ENCODE measurements at regions not wholly inside any gene's neighbourhood (a gene's known extent, or its start where the extent isn't known, plus 50 kb on each side); places are given as distances from the start of the nearest gene placed in this dataset.
A peak's percentile ranks its signal among the peaks of the same experiment; 100 is the strongest.

GRCh38 chr12:116659771-116660481 is 77.9 kb downstream of the SPRING1 start:
- CTCF ChIA-PET: no interaction called here
- Histone ChIP-seq H3K4me3 (ENCODE audit: low read depth in 2 of 2, low read length in 1 of 2) (no peak overlapping the region), H2AFZ (ENCODE audit: low read depth) (no peak overlapping the region), H3K9me3 (no peaks in the 10 kb centered on the region), H3K9me2 (no peaks in the 10 kb centered on the region), H3K36me3 (replicated peaks in 1 of 2; ENCODE audit: control insufficient read depth in 1 of 2, insufficient read depth in 2 of 2, low read length in 1 of 2) (no peaks in the 10 kb centered on the region), H3F3A (replicated peaks; ENCODE audit: insufficient read depth) (peaks cover 10% of the 10 kb centered on the region), H4K20me1 (ENCODE audit: insufficient read depth) (no peaks in the 10 kb centered on the region), H3K9ac (no peak overlapping the region), H3K4me2 (no peak overlapping the region), H3K27me3 (ENCODE audit: insufficient read depth) (no peaks in the 10 kb centered on the region), H3K4me1 (ENCODE audit: control insufficient read depth in 1 of 2, insufficient read depth in 2 of 2, low read depth in 1 of 2, low read length in 1 of 2) (peaks cover 3 to 12% of the 10 kb centered on the region in 2 experiments; a peak in 2 of 4 replicates), H3K27ac (ENCODE audit: low read depth in 2 of 2, low read length in 1 of 2) (no peak overlapping the region), H3K79me2 (ENCODE audit: insufficient read depth) (no peaks in the 10 kb centered on the region)
- 73% methylated on average over 13 of the region's 13 CpGs for WGBS (ENCODE audit: low lambda C conversion rate)
- POLR2A ChIA-PET: no interaction called here
- TF ChIP-seq GATA2 (CRISPR knock-in tag; IDR thresholded peaks at IDR 0.05): no peak
- TF ChIP-seq FOXM1 (IDR thresholded peaks at IDR 0.05; ENCODE audit: low read depth): no peak
- no peak for TF ChIP-seq SIN3A (IDR thresholded peaks at IDR 0.05; ENCODE audit: borderline replicate concordance, low read depth, low read length)
- TF ChIP-seq POLR2AphosphoS5 (IDR thresholded peaks at IDR 0.05; ENCODE audit: low read depth, low read length): no peak
- TF ChIP-seq TCF12 (IDR thresholded peaks at IDR 0.05): peak; percentile 87
- no peak for TF ChIP-seq USF1 (IDR thresholded peaks at IDR 0.05; ENCODE audit: borderline replicate concordance, low read depth)
- TF ChIP-seq CHD2 (IDR thresholded peaks at IDR 0.05; ENCODE audit: low read length, partially characterized antibody): no peak
- no peak for TF ChIP-seq SMC3 (IDR thresholded peaks at IDR 0.05; ENCODE audit: low read depth, low read length)
- TF ChIP-seq EZH2phosphoT487 (IDR thresholded peaks at IDR 0.05; ENCODE audit: borderline replicate concordance, low read depth): no peak
- TF ChIP-seq MXI1 (IDR thresholded peaks at IDR 0.05; ENCODE audit: low read depth, low read length): no peak
- TF ChIP-seq EP300 (IDR thresholded peaks at IDR 0.05; ENCODE audit: borderline replicate concordance in 1 of 2, low read depth in 1 of 2, low read length in 1 of 2): peak in 1 of 2 experiments; percentile 40; a peak in 1 of 4 replicates
- TF ChIP-seq, protein P1, sequence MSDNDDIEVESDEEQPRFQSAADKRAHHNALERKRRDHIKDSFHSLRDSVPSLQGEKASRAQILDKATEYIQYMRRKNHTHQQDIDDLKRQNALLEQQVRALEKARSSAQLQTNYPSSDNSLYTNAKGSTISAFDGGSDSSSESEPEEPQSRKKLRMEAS (IDR thresholded peaks at IDR 0.05; ENCODE audit: low read depth): 0 out of 2 replicates have a peak, but pooled peaks have one; percentile 27
- peak; percentile 72 for TF ChIP-seq JUND (IDR thresholded peaks at IDR 0.05)
- TF ChIP-seq RCOR1 (IDR thresholded peaks at IDR 0.05; ENCODE audit: low read length): no peak; the same call in 1 of the 2 replicates
- TF ChIP-seq, protein P2, sequence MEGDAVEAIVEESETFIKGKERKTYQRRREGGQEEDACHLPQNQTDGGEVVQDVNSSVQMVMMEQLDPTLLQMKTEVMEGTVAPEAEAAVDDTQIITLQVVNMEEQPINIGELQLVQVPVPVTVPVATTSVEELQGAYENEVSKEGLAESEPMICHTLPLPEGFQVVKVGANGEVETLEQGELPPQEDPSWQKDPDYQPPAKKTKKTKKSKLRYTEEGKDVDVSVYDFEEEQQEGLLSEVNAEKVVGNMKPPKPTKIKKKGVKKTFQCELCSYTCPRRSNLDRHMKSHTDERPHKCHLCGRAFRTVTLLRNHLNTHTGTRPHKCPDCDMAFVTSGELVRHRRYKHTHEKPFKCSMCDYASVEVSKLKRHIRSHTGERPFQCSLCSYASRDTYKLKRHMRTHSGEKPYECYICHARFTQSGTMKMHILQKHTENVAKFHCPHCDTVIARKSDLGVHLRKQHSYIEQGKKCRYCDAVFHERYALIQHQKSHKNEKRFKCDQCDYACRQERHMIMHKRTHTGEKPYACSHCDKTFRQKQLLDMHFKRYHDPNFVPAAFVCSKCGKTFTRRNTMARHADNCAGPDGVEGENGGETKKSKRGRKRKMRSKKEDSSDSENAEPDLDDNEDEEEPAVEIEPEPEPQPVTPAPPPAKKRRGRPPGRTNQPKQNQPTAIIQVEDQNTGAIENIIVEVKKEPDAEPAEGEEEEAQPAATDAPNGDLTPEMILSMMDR (IDR thresholded peaks at IDR 0.05): no peak
- TF ChIP-seq RXRA (IDR thresholded peaks at IDR 0.05; ENCODE audit: borderline replicate concordance, low read depth): peak; percentile 14; the same call in 1 of the 2 replicates
- peak; percentile 66 for TF ChIP-seq FOSL2 (IDR thresholded peaks at IDR 0.05; ENCODE audit: borderline replicate concordance, low read depth)
- no peak for TF ChIP-seq USF2 (IDR thresholded peaks at IDR 0.05; ENCODE audit: borderline replicate concordance, low read depth, low read length)
- no peak for TF ChIP-seq ELF1 (IDR thresholded peaks at IDR 0.05)
- TF ChIP-seq NFIC (IDR thresholded peaks at IDR 0.05; ENCODE audit: borderline replicate concordance): peak; percentile 60; the same call in 1 of the 2 replicates
- TF ChIP-seq, protein P3, sequence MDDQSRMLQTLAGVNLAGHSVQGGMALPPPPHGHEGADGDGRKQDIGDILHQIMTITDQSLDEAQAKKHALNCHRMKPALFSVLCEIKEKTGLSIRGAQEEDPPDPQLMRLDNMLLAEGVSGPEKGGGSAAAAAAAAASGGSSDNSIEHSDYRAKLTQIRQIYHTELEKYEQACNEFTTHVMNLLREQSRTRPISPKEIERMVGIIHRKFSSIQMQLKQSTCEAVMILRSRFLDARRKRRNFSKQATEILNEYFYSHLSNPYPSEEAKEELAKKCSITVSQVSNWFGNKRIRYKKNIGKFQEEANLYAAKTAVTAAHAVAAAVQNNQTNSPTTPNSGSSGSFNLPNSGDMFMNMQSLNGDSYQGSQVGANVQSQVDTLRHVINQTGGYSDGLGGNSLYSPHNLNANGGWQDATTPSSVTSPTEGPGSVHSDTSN (IDR thresholded peaks at IDR 0.05): peak; percentile 64
- no peak for TF ChIP-seq RAD21 (IDR thresholded peaks at IDR 0.05; ENCODE audit: low read length)
- TF ChIP-seq GABPA (IDR thresholded peaks at IDR 0.05; ENCODE audit: low read depth): no peak
- TF ChIP-seq TEAD4 (IDR thresholded peaks at IDR 0.05; ENCODE audit: borderline replicate concordance, insufficient read depth): peak; percentile 53; the same call in 1 of the 2 replicates
- no peak for TF ChIP-seq YY1 (IDR thresholded peaks at IDR 0.05; ENCODE audit: low read depth)
- DNase-seq: peak; percentile 24
